ENCODE measurements at regions not wholly inside any gene's neighbourhood (a gene's known extent, or its start where the extent isn't known, plus 50 kb on each side); places are given as distances from the start of the nearest gene placed in this dataset.
"Not testable (repeated sequence)": the region's sequence is repeated elsewhere in the genome, so short reads cannot be mapped to it uniquely, and the experiment has no call there.

DNA sequence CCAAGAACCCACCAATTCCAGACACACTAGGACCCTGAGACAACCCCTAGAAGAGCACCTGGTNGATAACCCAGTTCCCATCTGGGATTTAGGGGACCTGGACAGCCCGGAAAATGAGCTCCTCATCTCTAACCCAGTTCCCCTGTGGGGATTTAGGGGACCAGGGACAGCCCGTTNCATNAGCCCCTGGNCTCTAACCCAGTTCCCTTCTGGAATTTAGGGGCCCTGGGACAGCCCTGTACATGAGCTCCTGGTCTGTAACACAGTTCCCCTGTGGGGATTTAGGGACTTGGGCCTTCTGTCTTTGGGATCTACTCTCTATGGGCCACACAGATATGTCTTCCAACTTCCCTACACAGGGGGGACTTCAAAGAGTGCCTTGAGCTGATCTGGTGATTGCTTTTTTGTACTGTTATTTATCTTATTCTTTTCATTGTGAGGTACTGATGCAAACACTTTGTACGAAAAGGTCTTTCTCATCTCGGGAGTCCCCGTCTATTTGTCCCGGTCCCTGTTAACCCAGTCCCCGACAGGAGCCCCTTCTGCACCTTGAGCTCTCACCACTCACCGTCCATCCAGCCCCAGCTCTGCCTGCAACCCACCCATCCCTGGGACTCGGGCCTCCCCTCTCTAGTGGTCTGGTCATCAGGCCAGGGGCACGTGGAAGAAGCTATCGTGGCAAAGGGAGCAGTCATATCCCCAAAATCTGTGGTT is 58.2 kb upstream of the PLCXD1 start:
- not testable (repeated sequence) for H3K4me3 Mint-ChIP-seq, H3K36me3 Mint-ChIP-seq

GRCh38 chrX:223514-223854 is 57.7 kb upstream of the PLCXD1 start:
- not testable (repeated sequence) for H3K27ac Mint-ChIP-seq; DNase-seq; H3K9me3 Mint-ChIP-seq; H3K4me3 Mint-ChIP-seq; H3K27me3 Mint-ChIP-seq; H3K36me3 Mint-ChIP-seq; ATAC-seq (replicated peaks); H3K4me1 Mint-ChIP-seq

More for the DNA sequence above, 58.2 kb upstream of the PLCXD1 start:
- DNase-seq; H3K9me3 Mint-ChIP-seq; ATAC-seq (replicated peaks); H3K4me1 Mint-ChIP-seq; H3K27ac Mint-ChIP-seq; H3K27me3 Mint-ChIP-seq: not testable (repeated sequence)

- H3K27ac Mint-ChIP-seq, H3K4me1 Mint-ChIP-seq, H3K27me3 Mint-ChIP-seq, H3K4me3 Mint-ChIP-seq, DNase-seq, H3K36me3 Mint-ChIP-seq, H3K9me3 Mint-ChIP-seq: not testable (repeated sequence)
- ATAC-seq (replicated peaks), result peak; percentile 67 to 79
These were observed 54.6 kb upstream of the PLCXD1 start for GRCh38 chrX:226474-227164.

- ATAC-seq (replicated peaks); H3K4me1 Mint-ChIP-seq; H3K4me3 Mint-ChIP-seq; H3K9me3 Mint-ChIP-seq; H3K27me3 Mint-ChIP-seq; DNase-seq; H3K27ac Mint-ChIP-seq; H3K36me3 Mint-ChIP-seq: not testable (repeated sequence)
These were observed 53.8 kb upstream of the PLCXD1 start for GRCh38 chrX:227396-227795.

All from stimulated activated naive B cell treated with anti-CD40 and anti-IgM and Interleukin-4, amounts not matched to agents 10 μg/mL and 1 μg/mL and 100 μg/mL, for 72 hours (primary cell).